Myocyte (in vitro differentiated cells): ENCODE measurements at regions not wholly inside any gene's neighbourhood (a gene's known extent, or its start where the extent isn't known, plus 50 kb on each side); places are given as distances from the start of the nearest gene placed in this dataset.

Source experiments
- DNase-seq: peaks from one replicate; pipeline ENCODE4 v3.0.0-alpha.2; 2012; ENCODE audit warnings: low read depth

DNA sequence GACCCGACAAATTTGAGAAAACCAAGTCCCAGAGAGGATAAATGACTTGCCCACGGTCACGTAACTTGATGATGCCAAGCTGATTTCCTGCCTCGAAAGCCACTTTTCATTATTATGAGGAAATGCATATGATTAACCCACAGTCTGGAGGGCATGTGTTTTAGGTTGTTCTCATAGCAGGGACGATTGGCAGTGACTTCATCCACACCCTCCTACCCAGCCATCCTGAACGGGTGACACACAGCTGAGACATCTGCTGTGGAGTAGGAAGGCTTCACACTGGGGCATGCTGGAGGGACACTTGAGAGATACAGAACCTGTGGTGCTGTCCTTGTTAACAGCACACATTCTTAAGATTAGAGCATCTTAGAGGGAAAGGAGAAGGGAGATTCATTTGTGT is 65.4 kb upstream of the WDFY2 start:
- DNase-seq = no peak

GRCh38 chr13:51519771-51520216 is 64.5 kb upstream of the WDFY2 start:
- DNase-seq = peak; percentile 40

DNA sequence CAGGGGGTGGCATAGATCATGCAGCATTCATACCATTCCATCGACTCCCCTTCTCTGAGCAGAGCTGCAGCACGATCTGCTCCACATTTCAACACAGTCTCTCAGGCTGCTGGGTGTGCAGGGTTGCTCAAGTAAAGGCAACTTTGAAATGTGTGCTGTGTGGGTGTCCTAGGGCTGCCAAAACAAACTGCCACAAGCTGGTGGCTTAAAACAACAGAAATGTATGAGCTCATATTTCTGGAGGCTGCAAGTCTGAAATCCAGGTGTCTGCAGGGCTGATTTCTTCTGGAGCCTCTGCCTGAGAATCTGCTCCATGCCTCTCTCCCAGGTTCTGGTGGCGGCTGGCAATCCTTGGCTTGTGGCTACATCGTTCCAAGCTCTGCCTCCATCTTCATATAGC is 63.7 kb upstream of the WDFY2 start:
- peak; percentile 32 for DNase-seq

DNA sequence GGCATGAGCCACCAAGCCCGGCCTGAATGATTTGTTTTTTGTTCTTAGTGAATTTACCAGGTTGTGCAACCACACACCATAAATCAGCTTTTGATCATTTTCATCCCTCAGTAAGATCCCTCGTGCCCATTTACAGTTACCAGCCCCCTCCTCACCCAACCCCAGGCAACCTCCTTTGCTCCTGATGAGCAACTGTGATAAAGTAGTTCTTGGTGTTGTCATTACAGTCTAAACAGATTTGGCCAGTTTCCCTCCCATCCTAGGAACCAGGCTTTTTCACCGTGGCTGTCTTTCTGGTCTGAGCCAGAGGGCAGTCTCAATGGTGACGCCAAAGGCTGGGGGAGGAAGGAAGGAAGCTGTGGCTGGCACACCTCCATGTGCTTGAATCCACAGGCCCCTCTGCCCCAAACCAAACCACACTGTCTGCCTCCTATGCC is 61.2 kb upstream of the WDFY2 start:
- peak; percentile 57 for DNase-seq

DNA sequence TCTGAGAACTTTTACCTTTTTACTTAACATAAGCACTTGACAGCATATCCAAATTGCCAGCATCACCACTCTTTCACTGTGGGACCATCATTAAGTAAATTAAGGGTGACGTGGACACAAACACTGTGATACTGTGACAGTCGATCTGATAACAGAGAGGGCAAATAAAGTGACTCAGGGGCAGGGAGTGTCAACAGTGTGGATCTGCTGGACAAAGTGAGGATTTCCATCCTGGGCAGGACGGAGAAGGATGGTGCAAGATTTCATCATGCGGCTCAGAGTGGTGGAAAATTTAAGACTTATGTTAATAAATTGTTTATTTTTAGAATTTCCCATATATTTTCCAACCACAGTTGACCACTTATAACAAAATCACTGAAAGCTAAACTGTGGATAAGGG is 60.0 kb upstream of the WDFY2 start:
- DNase-seq = no peak

- DNase-seq = no peak
Measured at GRCh38 chr13:51524829-51525566, 59.3 kb upstream of the WDFY2 start.

DNA sequence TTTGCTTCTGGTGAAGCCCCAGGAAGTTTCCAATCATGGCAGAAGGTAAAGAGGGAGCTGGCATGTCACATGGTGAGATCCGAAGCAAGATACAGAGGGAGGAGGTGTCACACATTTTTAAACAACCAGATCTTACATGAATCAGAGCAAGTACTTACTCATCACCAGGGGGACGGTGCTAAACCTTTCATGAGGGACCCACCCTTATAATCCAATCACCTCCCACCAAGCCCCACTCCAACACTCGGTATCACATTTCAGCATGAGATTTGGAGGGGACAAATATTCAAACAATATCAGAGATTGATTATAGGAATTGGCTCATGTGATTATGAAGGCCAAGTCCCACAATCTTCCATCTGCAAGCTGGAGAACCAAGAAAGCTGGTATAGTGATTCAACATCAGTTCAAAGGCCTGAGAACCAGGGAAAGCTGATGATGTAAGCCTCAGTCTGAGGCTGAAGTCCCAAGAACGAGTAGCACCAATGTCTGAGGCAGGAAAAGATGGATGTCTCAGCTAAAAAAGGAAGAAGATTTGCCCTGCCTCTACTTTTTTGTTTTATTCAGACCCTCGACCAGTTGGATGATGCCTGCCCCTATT is 58.6 kb upstream of the WDFY2 start:
- no peak for DNase-seq

DNA sequence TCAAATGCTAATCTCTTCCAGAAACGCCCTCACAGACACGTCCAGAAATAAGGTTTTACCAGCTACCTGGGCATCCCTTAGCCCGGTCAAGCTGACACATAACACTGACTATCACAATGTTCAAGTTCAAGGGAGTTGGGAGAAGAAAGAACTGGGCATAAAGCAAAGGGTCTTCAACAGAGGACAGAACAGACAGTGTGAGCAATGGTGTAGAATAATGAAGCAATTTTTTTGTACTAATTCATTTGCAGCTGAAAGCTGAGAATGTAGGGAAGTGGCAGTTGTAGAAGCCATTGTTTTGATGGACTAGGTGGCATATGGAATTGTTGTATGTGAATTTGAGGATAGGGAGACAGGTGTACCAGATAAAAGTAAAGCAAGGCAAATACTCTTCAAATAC is 58.1 kb upstream of the WDFY2 start:
- DNase-seq = no peak

DNA sequence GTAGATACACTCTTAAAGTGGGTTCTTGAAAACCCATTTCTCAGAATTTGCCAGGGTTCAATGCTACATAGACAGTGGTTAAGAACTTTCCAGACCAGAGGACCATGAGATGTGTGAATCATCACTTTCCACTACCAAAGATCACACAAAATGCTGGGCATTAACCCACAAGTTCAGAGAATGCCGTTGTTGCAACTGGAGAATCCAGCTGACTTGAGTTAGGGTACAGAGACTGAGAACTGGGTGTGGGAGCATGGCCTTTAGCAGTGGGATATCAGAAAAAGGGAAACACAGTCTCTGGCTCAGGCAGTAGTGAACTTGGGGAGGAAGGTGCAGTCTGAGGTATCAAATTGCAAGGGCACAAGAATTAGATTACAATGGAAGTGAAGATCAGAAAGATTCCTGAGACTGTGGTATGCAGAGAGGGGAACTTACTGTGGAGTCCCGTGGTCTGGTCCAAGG is 51.5 kb upstream of the WDFY2 start:
- DNase-seq = no peak

- DNase-seq = peak; percentile 83
Measured at GRCh38 chr13:51534041-51534817, 50.0 kb upstream of the WDFY2 start.
